Daoy (cell line): ENCODE measurements at regions not wholly inside any gene's neighbourhood (a gene's known extent, or its start where the extent isn't known, plus 50 kb on each side); places are given as distances from the start of the nearest gene placed in this dataset.
"Not testable (repeated sequence)": the region's sequence is repeated elsewhere in the genome, so short reads cannot be mapped to it uniquely, and the experiment has no call there.

ENCODE experiments used
- DNase-seq: peaks from one replicate; pipeline ENCODE4 v3.0.0-alpha.2; 2015; ENCODE audit warnings: low read depth

- no peak for DNase-seq
Measured at GRCh38 chr5:104128348-104128747, 565.8 kb upstream of the NUDT12 start.

GRCh38 chr5:104126980-104127379 lies 564.4 kb upstream of the NUDT12 start:
- DNase-seq, result no peak

- no peak for DNase-seq
Measured at GRCh38 chr5:104119529-104119928, 556.9 kb upstream of the NUDT12 start.

- no peak for DNase-seq
Measured at GRCh38 chr5:104111632-104112031, 549.0 kb upstream of the NUDT12 start.

GRCh38 chr5:104096451-104096850 lies 533.9 kb upstream of the NUDT12 start:
- DNase-seq, result peak; percentile 11

- DNase-seq, result no peak
Measured at GRCh38 chr5:104095527-104095926, 532.9 kb upstream of the NUDT12 start.

GRCh38 chr5:104088876-104089778 lies 526.5 kb upstream of the NUDT12 start:
- peak; percentile 72 for DNase-seq

GRCh38 chr5:104084896-104085295 lies 522.3 kb upstream of the NUDT12 start:
- no peak for DNase-seq

GRCh38 chr5:104082754-104083153 lies 520.2 kb upstream of the NUDT12 start:
- no peak for DNase-seq

GRCh38 chr5:104081232-104081631 lies 518.6 kb upstream of the NUDT12 start:
- DNase-seq, result no peak

- no peak for DNase-seq
Measured at GRCh38 chr5:104080646-104081175, 518.1 kb upstream of the NUDT12 start.

- not testable (repeated sequence) for DNase-seq
Measured at GRCh38 chr5:104079861-104080645, 517.5 kb upstream of the NUDT12 start.

GRCh38 chr5:104071887-104072286 lies 509.3 kb upstream of the NUDT12 start:
- DNase-seq, result no peak

- DNase-seq, result no peak
Measured at GRCh38 chr5:104062621-104063377, 500.2 kb upstream of the NUDT12 start.

- DNase-seq, result no peak
Measured at GRCh38 chr5:104061707-104062106, 499.1 kb upstream of the NUDT12 start.

GRCh38 chr5:104053353-104053649 lies 490.7 kb upstream of the NUDT12 start:
- no peak for DNase-seq

- no peak for DNase-seq
Measured at GRCh38 chr5:104052558-104053352, 490.2 kb upstream of the NUDT12 start.

- DNase-seq, result no peak
Measured at GRCh38 chr5:104050436-104050835, 487.8 kb upstream of the NUDT12 start.

GRCh38 chr5:104049752-104050151 lies 487.2 kb upstream of the NUDT12 start:
- no peak for DNase-seq

GRCh38 chr5:104048231-104048630 lies 485.6 kb upstream of the NUDT12 start:
- DNase-seq, result no peak

GRCh38 chr5:104045987-104046386 lies 483.4 kb upstream of the NUDT12 start:
- no peak for DNase-seq
